Stomach (tissue), 4 donors: ENCODE measurements at regions not wholly inside any gene's neighbourhood (a gene's known extent, or its start where the extent isn't known, plus 50 kb on each side); places are given as distances from the start of the nearest gene placed in this dataset.

Source experiments
- CTCF ChIP-seq, 7 experiments: fragments of 450-650 bp in 4 of 7; fragments of 200-600 bp in 3 of 7; sonication (generic) in 3 of 7; IDR thresholded peaks; one replicate each; pipeline ENCODE4 v1.5.1; 2016 to 2019; ENCODE audit warnings: antibody characterized with exemption in 7 of 7, control low read depth in 2 of 7, mild to moderate bottlenecking in 1 of 7
- EP300 ChIP-seq: sonication (generic); formaldehyde crosslinking; IDR thresholded peaks from one replicate; pipeline ENCODE4 v1.6.1; 2017; ENCODE audit warnings: antibody characterized with exemption
- POLR2A ChIP-seq, 4 donors: fragments of 450-650 bp; IDR thresholded peaks; one replicate each; pipeline ENCODE4 v1.6.1; 2016; ENCODE audit warnings: antibody characterized with exemption in 4 of 4, control low read depth in 2 of 4, mild to moderate bottlenecking in 1 of 4, moderate library complexity in 1 of 4

- TF ChIP-seq POLR2A (IDR thresholded peaks at IDR 0.05) (no peak), CTCF (IDR thresholded peaks at IDR 0.05) (no peak), EP300 (no peak)
Observed at GRCh38 chr2:19685731-19686130, 216.1 kb downstream of the TTC32 start.
